Embryonic facial prominence (tissue), 1 donor: ENCODE measurements at regions not wholly inside any gene's neighbourhood (a gene's known extent, or its start where the extent isn't known, plus 50 kb on each side); places are given as distances from the start of the nearest gene placed in this dataset.

ENCODE experiments used
- DNase-seq: peaks from one replicate; pipeline ENCODE4 v3.0.0-alpha.2; 2016; ENCODE audit errors: extremely low spot score

DNA sequence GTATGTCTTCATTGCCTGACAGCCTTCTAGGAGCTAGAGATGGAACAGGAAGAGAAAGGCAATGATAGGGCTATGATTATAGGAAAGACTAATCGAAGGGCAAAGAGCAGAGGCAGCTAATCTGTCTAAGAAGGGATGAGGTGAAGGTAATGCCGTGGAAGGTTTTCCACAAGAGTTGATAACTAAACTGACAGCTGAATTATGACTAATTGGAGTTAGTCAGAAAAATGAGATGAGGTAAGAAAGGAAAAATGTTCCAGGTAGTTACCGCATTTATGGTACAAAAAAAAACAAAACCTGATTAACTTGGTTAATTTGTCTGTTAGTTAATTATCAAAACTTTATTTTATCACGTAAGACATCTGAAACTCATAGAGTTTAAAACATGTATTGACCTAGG, 260.3 kb downstream of the SLITRK6 start:
- DNase-seq, result no peak

DNA sequence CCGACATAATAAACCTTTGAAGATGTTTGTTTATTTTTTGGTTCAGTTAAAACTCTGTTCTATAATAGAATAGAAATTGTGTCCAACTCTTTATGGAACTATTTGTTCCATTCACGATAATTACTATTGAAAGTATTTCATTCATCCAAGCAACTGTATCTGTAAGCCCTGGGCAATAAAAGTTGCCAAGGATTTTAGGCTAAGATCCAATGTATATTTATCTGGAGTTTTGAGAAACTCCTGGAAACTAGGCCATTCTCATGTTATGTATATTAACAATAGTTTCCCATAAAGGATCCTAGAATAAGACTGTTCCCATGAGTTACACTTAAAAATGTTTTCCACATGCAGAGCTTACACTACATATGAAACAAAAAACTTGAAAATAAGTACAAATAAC, 261.6 kb downstream of the SLITRK6 start:
- peak; percentile 24 for DNase-seq

DNA sequence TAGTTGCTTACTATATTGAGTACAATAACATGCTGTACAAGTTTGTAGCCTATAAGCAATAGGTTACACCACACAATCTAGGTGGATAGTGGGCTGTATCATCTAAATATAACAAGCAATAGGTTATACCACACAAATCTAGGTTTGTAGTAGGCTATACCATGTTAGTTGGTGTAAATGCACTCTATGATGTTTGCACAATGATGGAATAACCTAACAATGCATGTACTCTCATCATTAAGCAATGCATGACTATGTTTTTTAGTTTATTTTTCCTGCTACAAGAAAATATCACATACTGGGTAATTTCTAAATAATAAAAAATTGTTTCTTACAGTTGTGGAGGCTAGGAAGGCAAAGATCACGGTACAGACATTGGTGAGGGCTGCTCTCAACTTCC, 262.5 kb downstream of the SLITRK6 start:
- no peak for DNase-seq

DNA sequence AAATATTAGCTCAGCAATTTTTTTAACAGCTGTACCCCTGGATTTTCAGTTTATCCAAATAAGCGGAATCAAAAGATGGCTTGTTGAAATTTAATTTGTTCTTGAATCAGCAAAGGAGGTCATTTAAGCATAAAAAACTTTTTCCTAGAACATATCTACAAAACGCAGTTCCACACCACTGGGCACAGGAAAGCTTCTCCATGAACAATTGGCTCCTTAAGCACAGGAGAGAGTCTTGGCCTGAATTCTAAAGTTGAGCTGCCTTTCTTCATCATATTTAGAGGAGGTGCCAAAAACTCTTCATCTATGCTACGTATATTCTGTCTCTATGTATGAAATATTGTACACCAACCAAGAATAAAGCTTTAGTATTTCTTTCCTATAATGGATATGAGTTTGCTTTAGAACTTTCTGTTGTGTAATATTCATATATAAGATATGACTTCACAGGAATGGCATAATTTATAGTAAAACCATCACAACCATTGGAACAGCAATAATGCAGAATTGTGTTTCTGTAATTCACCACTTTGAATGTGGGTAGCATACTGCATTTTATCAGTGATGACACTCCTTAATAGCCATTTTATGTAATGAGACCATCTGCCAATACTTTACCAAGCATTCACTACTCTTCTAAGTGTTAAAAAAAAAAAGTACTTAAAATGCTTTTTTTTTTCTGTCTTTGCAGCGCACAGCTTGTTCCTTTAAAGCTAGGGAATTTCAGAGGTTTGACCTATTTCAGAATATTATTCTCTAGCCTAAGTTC, 263.7 kb downstream of the SLITRK6 start:
- no peak for DNase-seq

DNA sequence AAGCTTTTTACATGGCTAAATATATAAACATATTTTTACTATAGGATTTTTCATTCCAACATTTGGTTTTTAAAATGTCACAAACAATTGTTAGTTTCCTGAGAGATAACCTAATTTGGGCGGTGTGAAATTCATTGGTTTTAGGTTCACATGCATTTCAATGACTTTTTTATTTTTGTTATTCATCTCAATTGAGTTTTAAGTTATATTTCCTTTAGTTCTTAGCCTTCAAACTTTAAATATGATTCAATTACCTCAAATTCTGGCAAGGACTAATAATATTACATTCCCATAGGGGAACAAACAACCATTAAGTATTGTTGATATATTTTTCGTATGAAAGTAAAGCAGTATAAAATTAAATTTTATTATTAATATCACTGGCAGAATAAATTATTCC, 265.3 kb downstream of the SLITRK6 start:
- DNase-seq, result no peak

DNA sequence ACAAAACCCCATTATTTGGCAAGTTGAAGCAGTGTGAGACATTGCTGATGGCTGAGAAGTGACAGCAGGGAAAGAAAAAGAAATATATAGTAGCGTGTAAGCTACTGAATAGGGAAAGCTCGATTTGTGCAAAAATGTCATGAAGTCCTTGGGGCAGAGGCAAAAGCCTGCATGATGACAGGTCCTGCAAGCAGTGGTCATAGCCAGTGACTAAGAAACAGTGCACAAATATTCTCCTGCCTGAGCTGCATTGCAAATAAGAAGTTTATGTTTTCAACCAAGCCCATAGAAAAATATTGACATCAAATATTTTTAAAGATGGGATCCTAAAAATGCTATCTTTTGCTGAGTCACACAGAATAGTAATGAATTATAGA, 270.0 kb downstream of the SLITRK6 start:
- no peak for DNase-seq

DNA sequence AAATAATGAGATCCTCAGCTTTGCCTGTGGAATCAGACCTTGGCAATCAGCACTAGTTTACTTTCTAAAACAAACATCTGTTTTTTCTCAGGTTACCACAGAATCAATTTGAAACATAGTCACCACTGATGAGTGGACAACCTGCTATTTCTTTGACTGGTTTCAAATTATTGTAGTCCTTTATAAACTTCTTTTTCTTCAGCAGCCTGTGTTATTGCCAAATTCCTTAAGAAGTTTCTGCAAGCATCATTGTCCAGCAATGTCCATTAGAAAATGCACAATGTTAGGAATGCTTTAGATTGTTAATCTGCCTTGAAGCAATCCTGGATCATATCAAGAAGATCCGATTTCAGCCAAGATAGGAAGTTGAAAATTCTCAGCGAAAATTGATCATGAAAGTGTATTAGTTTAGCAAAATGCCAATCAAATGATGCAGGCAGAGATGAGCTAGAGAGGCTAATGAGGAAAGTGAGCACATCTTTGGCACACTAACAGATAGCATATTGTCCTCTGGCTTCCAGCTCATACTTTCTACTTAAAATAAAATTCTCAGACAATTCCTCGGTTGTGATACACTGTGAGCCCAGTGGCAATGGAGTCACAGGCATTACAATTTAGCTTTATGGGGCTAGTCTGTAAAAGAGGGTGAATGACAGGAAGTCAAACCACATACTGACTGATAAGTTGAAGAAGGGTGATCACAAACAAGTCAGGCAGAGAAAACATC, 270.6 kb downstream of the SLITRK6 start:
- DNase-seq, result no peak

DNA sequence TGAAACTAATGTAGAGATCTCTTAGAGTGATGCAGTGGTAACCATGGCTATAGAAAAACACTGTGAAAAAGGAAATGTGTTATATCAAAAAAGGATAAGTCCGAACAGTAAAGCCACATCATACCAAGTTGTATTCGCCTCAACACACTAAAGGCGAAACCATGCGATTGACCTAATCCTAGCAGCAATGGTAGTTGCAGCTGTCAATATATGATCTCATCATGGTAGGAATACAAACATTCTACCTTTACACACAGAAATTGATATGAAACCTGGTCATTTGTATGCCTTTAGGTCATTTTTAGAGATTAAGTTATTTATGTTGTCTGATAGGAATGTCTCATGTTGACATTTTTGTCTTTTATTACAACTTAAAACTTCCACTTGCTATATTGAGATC, 271.9 kb downstream of the SLITRK6 start:
- no peak for DNase-seq

DNA sequence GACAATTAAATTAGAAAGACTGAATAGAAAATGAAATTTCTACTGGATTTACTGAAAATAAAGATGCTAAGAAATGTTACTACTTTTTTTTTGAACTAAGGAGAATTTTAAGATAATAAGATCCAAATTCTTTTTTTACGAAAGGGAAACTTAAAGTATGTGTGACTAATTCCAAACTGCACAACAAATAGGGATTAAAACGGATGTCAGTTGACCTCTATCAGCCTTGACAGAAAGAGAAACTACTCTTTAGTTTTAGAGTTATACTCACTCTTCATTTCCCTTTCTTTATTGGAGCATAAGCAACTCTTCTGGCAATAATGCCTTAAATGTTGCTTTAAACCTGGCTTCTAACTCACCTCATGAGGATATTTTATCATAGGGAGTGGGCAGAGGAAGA, 273.8 kb downstream of the SLITRK6 start:
- DNase-seq, result no peak

DNA sequence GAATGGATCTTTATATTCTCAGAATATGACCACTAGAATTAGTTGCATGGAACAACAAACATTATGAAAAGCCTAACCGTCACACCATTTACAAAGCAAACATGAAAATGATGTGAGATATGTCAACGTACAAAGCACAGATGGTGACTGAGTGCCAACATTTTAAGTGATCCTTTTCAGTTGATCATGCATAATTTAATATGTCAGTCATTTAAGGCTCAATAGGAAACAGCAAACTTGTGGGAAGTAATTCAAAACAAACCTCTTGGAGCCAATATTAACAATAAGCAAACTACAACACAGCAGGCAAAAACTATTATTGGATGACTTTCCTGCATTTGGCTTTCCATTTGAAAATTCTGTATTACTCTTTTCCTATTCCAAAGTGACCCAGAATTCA, 277.6 kb downstream of the SLITRK6 start:
- DNase-seq, result no peak

DNA sequence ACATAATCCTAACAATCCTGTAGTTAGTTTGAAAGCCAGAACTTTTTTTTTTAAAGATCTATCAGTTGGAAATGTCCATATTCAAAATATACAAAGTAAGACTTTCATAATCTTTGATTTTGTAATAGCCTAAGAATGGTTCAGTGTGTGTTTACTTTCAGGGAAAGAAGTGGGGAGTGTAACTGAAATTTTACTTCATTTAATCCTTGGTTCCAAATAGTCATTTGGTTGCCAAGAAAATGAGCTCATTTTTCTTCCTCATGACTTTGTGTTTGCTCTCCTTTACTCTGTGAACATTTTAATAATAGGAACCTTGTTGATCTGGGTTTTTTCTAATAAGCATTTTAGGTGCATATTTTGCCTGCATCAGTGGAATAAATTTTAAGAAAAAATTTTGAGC, 278.8 kb downstream of the SLITRK6 start:
- no peak for DNase-seq

DNA sequence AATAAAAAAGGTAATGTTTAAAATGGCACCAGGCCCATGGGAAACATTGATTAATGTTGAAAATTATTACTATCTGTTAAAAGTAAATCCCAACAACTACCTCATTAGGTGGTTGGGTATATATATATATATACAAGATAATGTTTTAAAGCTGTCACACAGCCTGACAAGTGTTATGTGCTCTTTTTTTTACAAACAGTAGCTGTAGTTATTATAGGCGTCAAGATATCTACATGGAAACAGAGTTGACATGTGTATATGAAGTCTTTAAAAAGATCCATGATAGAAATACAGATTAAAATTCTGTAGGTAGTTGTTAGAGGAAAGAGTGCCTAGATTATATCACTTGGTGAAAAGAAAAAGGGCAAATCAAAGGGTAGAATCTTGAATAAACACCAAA, 279.9 kb downstream of the SLITRK6 start:
- no peak for DNase-seq

DNA sequence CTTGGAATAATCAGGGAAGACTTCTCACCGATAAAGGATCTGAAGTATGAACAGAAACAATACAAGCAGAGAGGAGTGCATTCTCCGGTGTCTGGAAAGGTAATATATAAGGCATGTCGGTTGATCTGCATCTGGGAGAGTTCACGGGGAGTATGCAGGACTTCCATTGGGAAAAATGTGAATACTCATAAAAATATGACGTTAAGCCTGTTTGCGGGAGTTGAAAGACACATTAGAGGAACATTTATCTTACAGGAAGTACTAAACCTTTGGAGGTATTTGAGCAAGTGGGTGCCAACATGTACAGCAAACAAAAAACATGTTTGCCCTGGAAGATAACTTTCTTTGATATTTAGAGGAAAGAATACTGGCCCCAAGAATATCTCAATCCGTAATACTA, 286.8 kb downstream of the SLITRK6 start:
- DNase-seq, result no peak

DNA sequence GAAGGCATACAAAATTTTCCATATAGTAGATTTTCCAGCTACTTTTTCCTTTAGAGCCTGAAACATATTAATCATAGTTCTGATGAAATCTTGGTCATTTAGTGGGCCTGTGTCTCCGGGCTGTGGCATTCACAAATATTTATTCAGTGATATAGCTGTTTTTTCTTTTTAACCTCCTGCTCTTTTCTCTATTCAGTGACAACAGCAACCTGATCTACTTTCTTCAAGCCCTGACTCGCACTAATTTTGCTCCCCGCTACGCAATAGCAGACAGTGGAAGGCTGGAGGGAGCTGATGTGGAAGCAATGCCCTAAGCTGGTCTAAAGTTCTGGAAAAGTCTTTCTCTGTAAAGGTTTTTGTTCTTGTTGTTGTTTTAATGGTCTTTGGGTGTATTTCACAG, 289.7 kb downstream of the SLITRK6 start:
- DNase-seq, result no peak

DNA sequence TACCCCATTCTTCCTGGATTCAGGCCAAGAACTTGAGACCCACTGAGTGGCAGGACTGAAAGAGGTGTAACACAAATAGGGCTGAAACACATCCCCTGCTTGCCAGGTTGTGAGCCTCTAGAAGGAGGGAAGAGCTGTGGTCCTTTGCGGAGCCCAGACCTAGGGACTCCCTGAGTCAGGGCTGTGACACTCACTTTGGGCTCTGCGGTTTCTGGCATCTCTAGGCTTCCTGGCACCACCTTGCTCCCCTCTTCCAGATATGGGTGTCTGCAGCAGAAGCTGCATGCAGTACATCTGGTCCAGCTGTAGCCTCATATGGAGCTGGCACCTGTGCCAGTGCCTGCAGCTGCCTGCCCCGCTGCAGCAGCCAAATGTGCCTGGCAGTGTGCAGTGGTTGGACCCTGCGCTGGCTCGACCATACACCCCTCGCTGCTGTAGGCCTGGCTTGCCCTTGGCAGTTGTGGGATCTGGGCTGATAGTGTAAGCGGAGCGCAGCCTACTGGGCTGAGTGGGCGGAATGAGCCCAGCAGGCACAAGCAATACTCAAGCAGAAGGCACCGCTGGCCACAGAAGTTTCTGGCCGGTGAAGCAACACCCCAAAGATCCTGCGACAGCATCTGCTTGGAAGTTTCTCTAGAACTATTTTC, 290.4 kb downstream of the SLITRK6 start:
- no peak for DNase-seq

DNA sequence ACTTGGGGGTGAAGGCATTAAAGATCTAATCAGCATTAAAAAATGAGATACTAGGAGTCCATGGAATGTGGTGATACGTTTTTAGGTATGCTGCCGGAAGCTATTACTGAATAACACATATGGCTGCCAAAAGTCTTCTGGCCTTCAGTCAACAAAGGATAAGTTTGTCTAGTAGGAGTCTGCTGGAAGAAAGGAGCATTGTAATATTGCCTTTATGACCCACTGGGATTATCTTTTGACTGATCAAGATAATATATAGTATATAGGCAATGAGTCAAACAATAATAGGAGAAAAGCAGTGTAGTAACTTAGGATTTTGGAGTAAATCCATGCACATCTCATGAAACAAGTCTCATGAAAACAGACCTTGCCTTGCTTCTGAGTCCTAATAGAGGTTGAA, 295.4 kb downstream of the SLITRK6 start:
- no peak for DNase-seq

DNA sequence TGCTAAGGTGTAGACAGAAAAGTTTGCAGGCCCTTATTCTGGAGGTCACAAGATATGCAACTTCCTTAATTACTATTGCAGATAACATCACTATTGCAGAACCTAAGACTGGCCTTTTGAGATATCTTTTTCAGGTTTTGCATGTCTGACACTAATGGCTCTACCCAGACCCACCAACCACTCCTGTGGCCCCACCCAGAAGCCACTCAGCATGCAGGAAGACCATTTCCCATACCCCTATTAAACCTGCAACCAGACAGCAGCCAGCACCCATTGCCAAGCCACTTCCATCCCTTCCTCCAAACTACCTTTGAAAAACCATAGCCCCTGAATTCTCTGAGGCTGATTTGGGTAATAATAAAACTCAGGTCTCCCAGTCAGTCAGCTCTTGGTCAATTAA, 297.6 kb downstream of the SLITRK6 start:
- DNase-seq, result no peak

DNA sequence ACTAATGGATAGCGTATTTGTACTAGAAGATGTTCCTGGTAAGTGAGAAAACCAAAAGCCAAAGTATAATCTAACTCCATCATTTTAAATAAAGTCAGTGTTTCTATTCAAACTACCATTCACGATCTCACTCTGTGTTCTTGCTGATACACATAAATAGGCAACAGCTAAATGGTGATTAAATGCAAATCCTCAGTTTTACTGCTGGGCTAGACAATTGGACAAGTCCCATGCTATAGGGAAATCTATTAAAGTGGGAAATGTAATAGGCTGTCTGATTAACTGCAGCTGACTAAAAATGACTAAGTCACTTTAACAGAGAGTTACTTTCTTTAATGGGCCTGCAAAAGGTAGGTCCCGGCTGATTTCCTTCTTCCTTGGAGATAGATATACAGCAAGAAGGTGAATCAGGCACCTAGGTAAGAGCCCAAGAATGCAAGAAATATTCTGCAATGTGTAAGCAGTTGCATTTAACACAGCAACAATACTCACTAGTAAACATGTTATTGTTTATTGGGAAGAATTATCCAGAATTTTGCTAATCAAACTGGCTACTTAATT, 298.4 kb downstream of the SLITRK6 start:
- DNase-seq, result no peak

DNA sequence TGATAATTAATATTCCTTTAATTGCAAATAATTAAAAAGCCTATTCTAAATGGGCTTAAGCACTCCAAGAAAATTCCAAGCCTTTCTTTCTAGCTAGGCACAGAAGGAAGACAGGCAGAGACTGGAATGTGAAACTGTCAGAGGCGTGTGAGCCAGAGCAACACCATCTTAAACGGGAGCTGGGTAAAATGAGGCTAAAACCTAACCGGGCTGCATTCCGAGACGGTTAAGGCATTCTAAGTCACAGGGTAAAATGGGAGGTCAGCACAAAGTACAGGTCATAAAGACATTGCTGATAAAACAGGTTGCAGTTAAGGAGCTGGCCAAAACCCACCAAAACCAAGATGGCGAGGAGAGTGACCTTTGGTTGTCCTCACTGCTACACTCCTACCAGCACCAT, 300.4 kb downstream of the SLITRK6 start:
- no peak for DNase-seq

DNA sequence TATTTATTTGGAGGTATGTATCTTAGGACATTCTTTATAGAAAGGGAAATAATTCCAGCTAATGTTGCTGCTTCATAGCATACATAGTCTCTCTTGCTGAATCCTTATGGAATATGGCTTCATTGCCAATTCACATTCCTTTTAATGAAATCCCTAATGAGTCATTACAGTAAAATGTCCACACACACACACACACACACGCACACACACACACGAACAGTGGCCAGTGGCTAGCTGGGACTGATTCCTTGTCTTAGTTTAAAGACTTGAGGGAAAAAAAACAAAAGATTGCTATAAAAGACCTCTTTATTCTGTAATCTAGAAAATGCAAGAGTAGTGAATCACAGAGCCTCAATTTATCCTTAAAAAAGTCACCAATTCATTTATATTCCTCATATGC, 301.6 kb downstream of the SLITRK6 start:
- no peak for DNase-seq

DNA sequence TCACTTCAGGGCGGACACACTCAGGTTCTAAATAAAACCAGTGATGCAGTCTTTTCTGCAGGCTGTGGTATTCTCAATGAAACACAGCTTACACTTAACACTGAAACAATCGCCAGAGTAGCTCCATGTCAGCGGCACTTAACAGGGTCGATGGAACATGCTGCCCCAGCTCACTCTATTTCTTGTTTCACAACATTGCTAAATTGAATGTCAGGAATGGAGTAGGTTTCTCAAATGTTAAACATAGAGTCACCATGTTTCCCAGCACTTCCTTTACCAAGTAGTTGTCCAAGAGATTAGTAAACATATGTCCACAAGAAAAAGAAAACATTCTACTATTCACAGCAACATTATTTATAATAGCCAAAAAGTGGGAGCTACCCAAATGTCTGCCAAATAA, 306.9 kb downstream of the SLITRK6 start:
- no peak for DNase-seq

DNA sequence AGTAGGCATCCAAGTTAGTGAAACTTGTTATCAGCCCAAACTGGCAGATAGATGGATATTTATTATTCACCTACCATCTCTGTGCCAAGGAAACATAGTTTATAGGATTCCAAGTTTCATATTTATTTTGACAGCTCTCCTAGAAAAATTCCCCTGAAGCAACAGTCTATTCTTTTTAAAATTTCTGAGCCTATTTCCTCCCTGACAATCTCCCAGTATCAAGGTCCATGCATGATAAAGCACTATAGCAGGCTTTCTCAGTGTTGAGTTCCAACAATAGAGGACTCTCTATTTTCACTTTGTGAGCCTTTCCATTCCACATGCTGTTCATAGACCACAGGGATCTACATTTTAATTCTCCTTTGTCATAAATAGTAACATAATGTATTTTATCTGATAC, 312.6 kb downstream of the SLITRK6 start:
- no peak for DNase-seq

DNA sequence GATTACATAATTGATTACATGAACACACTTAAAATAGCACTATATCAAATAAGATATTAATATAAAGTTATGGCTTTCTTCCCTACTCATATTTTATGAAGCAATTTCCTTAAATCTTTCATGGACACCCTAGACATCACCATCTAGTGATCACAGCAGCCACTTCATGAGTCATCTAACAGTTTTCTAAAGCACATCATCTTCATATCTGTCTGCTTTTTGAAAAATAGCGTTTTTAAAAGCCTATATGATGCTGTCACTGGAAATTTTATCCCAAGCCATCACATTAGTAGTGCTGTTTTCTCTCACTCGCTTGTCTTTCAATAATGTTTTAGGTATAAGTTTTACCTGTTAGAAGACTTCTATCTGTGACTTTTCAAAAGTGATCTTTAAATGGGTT, 326.1 kb downstream of the SLITRK6 start:
- DNase-seq, result no peak
